Activated CD4-positive, alpha-beta T cell treated with anti-CD3 and anti-CD28 coated beads, Interleukin-2, Interleukin-4, amounts not matched to agents 100 ng/mL and 50 ng/mL, durations not matched to agents 16 hours and 8 hours (primary cell): ENCODE measurements at regions not wholly inside any gene's neighbourhood (a gene's known extent, or its start where the extent isn't known, plus 50 kb on each side); places are given as distances from the start of the nearest gene placed in this dataset.
"Not testable (repeated sequence)": the region's sequence is repeated elsewhere in the genome, so short reads cannot be mapped to it uniquely, and the experiment has no call there.

Experiments
- DNase-seq: peaks from one replicate; pipeline ENCODE4 v3.0.0-alpha.2; 2020; ENCODE audit warnings: low spot score

DNA sequence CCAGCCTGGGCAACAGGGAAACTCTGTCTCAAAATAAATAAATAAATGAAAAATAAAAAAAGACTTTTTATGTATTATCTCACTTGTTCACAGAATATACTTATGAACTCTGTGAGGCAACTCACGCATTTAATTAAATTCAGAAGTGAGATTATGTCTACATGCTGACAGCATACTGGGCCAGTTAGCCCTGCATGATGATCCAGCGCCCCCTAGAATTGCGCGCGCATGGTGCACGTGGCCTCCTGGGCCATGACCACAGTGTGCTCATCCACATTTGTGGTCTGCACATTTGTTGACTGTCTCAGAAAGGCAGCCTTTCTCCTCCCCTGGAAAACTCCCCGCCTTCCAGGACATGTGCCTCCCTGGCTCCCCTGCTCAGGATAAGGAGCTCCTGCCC lies 64.8 kb upstream of the METTL9 start:
- not testable (repeated sequence) for DNase-seq

DNA sequence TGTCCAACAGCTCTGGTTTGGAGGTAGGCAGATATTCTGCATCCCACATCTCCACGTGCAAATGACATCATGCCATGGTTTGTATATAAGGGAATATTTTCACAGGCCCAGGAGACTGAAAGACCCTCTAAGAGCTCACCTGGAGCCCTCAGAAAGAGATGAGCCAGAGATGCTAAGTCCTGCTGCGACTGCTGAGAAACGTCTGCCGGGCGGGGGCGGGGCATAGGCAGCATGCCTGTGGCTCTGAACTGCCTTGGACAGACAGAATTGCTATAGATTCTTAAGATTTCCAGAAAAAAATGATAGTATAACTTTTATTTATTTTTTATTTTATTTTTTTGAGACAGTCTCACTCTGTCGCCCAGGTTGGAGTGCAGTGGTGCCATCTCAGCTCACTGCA lies 64.2 kb upstream of the METTL9 start:
- DNase-seq: not testable (repeated sequence)

DNA sequence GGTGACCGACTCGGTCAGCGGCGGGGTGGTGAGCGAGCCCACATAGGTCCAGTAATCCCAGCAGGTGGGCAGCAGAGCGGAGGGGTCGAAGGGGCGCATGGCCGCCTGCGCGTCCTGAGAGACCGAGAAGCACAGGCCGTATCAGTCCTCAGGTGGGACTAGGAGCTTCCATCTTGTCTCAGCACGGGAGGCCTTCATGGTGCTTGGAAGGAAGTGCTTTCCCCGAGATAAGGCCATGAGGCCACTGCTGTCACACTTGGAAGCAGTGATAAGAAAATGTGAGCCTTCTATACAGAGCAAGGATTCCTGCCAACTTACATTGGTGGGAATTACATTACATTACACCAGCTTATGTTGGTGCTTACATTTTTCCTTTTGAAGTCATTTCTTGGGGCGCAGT lies 62.6 kb upstream of the METTL9 start:
- DNase-seq: not testable (repeated sequence)

DNA sequence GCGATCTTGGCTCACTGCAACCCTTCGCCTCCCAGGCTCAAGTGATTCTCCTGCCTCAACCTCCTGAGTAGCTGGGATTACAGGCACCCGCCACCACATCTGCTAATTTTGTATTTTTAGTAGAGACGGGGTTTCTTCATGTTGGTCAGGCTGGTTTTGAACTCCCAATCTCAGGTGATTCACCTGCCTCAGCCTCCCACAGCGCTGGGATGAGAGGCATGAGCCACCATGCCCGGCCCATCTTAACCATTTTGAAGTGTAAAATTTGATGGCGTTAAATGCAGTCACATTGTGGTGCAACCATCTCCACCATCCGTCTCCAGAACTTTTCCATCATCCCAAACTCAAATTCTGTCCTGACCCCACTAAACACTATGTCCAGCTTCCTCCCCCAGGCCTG lies 61.8 kb upstream of the METTL9 start:
- not testable (repeated sequence) for DNase-seq

DNA sequence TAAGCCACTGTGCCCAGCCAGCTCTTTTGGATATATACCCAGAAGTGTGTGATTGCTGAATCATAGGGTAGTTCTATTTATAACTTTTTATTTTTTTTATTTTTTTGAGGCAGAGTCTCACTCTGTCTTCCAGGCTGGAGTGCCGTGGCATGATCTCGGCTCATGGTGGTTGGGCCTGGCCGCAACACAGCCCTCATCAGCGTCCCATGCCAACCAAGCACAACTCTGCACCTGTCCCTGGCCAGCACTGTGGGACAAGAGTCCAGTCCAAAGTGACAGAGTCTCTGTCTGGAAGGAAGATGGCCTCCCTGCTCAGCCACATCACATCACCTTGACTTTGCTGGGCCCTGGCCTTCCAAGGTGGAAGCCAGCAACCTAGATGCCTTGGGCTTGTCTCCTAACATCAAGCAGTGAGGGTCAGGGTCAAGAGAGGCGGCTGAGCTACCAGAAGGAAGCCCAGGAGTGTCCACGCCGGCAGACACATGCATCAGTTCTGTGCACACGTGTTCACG lies 60.2 kb upstream of the METTL9 start:
- not testable (repeated sequence) for DNase-seq

DNA sequence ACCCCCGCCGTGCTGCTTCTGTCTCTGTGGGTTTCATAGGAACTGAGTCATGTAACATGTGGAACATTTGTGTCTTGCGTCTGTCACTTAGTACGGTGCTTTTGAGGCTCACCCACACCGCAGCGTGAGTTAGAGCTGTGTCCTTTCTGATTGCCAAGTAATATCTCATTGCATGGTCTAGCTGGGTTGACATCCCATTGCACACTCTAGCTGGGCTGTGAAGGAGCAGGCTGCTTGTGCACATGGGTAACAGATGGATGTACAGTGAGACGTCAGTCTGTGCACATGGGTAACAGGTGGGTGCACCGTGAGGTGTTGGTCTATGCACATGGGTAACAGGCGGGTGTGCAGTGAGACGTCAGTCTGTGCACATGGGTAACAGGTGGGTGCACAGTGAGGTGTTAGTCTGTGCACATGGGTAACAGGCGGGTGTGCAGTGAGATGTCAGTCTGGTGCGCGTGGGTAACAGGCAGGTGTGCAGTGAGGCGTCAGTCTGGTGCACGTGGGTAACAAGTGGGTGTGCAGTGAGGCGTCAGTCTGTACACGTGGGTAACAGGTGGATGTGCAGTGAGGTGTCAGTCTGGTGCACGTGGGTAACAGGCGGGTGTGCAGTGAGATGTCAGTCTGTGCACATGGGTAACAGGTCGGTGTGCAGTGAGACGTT lies 58.5 kb upstream of the METTL9 start:
- peak; percentile 92 for DNase-seq

DNA sequence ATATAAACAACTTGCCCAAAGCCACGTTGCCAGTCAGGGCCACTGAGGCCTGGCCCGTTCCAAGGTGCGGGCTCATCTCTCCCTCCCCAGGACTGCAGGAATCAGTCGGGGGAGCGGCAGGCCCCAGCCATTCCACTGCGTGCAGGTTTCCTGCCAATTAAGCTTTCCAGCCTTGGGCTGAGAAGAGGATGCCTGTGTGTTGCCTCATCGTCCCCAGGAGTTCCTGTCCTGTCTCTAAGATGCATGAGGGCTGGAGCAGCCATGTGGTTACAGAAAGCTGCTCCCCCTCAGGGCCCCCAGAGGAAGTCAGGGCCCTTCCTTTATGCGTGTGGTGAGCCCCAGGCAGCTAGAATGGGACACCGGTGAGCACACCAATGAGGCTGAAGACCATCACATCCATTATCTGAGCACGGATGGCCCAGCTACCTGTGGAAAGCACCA lies 57.7 kb upstream of the METTL9 start:
- DNase-seq: peak; percentile 34

DNA sequence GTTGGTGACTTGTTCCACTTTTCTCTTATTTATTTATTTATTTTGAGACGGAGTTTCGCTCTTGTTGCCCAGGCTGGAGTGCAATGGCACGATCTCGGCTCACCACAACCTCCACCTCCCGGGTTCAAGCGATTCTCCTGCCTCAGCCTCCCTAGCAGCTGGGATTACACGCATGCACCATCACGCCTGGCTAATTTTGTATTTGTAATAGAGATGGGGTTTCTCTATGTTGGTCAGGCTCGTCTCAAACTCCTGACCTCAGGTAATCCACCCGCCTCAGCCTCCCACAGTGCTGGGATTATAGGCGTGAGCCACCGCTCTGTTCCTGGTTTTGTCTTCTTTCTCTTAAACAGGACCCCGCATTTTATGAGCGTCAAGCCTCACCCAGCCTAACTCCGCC lies 57.3 kb upstream of the METTL9 start:
- DNase-seq: not testable (repeated sequence)

DNA sequence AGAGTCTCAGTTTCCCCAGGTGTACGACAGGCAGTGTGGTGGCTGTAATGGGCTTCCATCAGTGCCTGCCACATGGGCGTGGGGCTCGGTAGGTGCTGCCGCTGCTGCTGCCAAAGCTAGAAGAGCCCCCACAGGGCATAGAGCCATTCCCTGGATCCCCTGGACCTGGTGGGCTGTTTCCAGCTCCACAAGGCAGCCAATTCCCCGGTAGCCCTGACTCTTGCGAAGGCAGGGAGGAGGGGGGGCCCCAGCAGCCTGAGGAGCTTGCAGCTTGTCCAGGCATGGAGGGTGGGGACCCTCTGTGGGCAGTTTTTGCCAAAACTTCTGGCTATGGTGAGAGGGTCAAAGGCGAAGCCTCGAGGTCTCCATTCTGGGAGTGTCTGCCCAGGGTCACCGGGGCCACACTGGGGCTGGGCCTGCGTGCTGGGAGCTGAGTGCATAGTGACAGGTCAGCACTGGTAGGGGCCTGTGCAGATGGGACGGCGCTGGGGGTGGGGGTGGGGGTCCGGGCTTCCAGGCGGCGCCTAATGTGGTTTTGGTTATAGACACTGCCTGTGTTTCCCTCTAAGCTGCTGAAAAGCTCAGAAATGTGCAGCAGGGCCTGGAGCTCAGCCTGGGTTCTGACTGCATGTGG lies 56.8 kb upstream of the METTL9 start:
- not testable (repeated sequence) for DNase-seq

DNA sequence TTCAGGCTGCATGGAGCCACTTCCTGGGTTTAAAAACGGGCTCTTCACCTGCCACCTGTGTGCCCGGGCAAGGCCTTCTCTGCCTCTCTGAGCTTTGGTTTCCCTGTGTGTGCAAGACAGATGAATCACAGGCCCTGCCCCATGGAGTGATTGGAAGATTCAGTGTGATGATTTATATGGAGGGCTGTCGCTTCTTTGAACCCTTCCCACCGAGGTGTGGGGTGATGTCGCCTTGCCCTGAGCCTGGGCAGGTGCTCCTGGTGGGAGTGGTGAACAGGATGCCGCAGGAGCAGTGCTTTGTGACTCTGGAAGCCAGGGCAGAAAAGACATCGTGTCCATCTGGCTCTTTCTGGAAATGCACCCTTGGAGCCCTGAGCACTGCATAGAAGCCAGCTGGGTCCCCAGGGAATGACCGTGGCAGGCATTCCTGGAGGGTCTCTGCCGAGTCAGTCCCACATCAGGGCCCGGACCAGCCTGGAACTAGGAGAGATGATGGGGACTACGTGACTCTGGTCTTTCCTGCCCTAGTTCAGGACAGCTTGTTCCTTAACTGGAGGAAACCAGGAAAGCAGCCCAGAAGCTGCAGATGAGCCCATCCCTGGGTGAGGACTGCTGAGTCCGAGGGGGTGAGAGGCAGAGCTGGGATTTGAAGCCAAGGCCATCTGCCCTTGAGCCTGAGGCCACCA lies 56.1 kb upstream of the METTL9 start:
- not testable (repeated sequence) for DNase-seq

DNA sequence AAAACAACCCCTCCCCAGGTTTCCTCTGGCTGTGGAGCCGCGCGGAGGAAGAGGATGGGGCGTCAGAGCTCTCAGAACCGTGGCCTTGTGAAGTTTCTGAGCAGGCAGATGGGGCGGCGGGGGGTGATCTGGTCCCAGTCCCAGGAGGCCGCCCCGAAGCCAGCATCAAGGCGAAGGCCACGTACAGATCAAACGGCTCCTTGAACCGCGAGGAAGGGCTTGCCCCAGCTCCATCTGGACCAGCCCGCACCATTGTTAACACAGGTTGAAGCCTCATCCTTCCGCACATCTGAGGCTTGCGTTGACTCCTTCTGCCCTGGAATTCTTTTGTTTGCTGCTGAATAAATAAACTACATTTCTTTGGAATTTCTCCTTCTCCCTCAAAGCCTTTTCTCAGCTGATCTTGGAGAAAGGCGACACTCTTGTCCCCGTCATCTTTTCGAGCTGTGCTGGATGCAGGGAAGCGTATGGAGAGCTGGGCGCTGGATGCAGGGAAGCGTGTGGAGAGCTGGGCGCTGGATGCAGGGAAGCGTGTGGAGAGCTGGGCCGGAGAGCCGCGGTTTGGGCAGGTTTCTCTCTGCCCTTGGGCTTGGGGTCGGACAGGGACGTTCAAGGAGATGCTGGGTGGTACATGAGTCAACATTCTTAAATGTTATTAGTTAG lies 53.6 kb upstream of the METTL9 start:
- not testable (repeated sequence) for DNase-seq

DNA sequence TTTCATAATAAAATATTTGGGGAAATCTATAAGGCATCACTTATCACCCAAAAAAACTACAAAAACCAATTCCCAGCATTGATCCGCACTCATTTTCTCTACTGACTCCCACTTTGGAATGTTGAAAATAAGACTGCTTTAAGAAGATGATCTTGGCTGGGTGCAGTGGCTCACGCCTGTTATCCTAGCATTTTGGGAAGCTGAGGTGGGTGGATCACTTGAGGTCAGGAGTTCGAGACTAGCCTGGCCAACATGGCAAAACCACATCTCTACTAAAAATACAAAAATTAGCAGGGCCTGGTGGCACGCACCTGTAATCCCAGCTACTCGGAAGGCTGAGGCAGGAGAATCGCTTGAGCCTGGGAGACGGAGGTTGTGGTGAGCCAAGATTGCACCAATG lies 50.0 kb upstream of the METTL9 start:
- DNase-seq: not testable (repeated sequence)
